HG03378 (cell line): ENCODE measurements at regions not wholly inside any gene's neighbourhood (a gene's known extent, or its start where the extent isn't known, plus 50 kb on each side); places are given as distances from the start of the nearest gene placed in this dataset.
"Not testable (repeated sequence)": the region's sequence is repeated elsewhere in the genome, so short reads cannot be mapped to it uniquely, and the experiment has no call there.

ENCODE experiments used
- ATAC-seq: cut with Tn5 transposase; IDR thresholded peaks from one replicate; pipeline ENCODE4 v1.9.1; 2021; ENCODE audit warnings: mild to moderate bottlenecking, moderate library complexity; ENCODE audit not compliant: unreplicated experiment

GRCh38 chr5:152118676-152119470 is 194.2 kb upstream of the GLRA1 start:
- ATAC-seq: no peak

GRCh38 chr5:152116934-152117333 is 192.3 kb upstream of the GLRA1 start:
- no peak for ATAC-seq

GRCh38 chr5:152113401-152113800 is 188.8 kb upstream of the GLRA1 start:
- no peak for ATAC-seq

GRCh38 chr5:152107220-152107619 is 182.6 kb upstream of the GLRA1 start:
- no peak for ATAC-seq

- ATAC-seq: no peak
Measured at GRCh38 chr5:152106571-152106970, 181.9 kb upstream of the GLRA1 start.

- no peak for ATAC-seq
Measured at GRCh38 chr5:152105085-152105484, 180.4 kb upstream of the GLRA1 start.

- no peak for ATAC-seq
Measured at GRCh38 chr5:152104211-152104610, 179.6 kb upstream of the GLRA1 start.

- ATAC-seq: not testable (repeated sequence)
Measured at GRCh38 chr5:152102908-152103307, 178.3 kb upstream of the GLRA1 start.

GRCh38 chr5:152102057-152102456 is 177.4 kb upstream of the GLRA1 start:
- ATAC-seq: no peak

- ATAC-seq: no peak
Measured at GRCh38 chr5:152100462-152100861, 175.8 kb upstream of the GLRA1 start.

- ATAC-seq: peak; percentile 61
Measured at GRCh38 chr5:152097128-152097527, 172.5 kb upstream of the GLRA1 start.

- ATAC-seq: no peak
Measured at GRCh38 chr5:152094716-152095115, 170.1 kb upstream of the GLRA1 start.

- ATAC-seq: no peak
Measured at GRCh38 chr5:152094060-152094459, 169.4 kb upstream of the GLRA1 start.

GRCh38 chr5:152092580-152092979 is 167.9 kb upstream of the GLRA1 start:
- ATAC-seq: no peak

GRCh38 chr5:152089644-152090043 is 165.0 kb upstream of the GLRA1 start:
- ATAC-seq: no peak

- ATAC-seq: no peak
Measured at GRCh38 chr5:152086668-152087067, 162.0 kb upstream of the GLRA1 start.

- ATAC-seq: no peak
Measured at GRCh38 chr5:152084476-152084875, 159.8 kb upstream of the GLRA1 start.

- no peak for ATAC-seq
Measured at GRCh38 chr5:152083231-152083630, 158.6 kb upstream of the GLRA1 start.

GRCh38 chr5:152072091-152072490 is 147.4 kb upstream of the GLRA1 start:
- no peak for ATAC-seq

- no peak for ATAC-seq
Measured at GRCh38 chr5:152070591-152070990, 145.9 kb upstream of the GLRA1 start.

GRCh38 chr5:152066784-152067183 is 142.1 kb upstream of the GLRA1 start:
- ATAC-seq: no peak

GRCh38 chr5:152063004-152063403 is 138.4 kb upstream of the GLRA1 start:
- ATAC-seq: no peak

- ATAC-seq: peak; percentile 54
Measured at GRCh38 chr5:152061095-152061494, 136.4 kb upstream of the GLRA1 start.
